OCI-LY7 (cell line): ENCODE measurements at regions not wholly inside any gene's neighbourhood (a gene's known extent, or its start where the extent isn't known, plus 50 kb on each side); places are given as distances from the start of the nearest gene placed in this dataset.

ENCODE experiments used
- CTCF ChIP-seq: fragments of 200-600 bp; sonication (generic); conservative IDR thresholded peaks from 2 replicates; pipeline ENCODE4 v1.5.1; 2014; ENCODE audit warnings: mild to moderate bottlenecking, antibody characterized with exemption, low read length, moderate library complexity, mixed read lengths
- EZH2phosphoT487 ChIP-seq: fragments of 200-600 bp; sonication (generic); IDR thresholded peaks from 2 replicates; pipeline ENCODE4 v1.6.1; 2018; ENCODE audit warnings: low read depth, borderline replicate concordance, mild to moderate bottlenecking, mixed run types, antibody characterized with exemption, low read length, moderate library complexity, mixed read lengths

GRCh38 chr17:52923658-52924057 is 765.1 kb upstream of the CA10 start:
- no peak for TF ChIP-seq CTCF
- no peak for TF ChIP-seq EZH2phosphoT487
